Smooth muscle cell (in vitro differentiated cells): ENCODE measurements at regions not wholly inside any gene's neighbourhood (a gene's known extent, or its start where the extent isn't known, plus 50 kb on each side); places are given as distances from the start of the nearest gene placed in this dataset. TPM values are rescaled to one million over a fixed set of nuclear protein-coding genes. Genes with fewer than 3 reads are reported as not detected.

Experiments used
- DNase-seq: peaks from one replicate; lab custom pipeline; 2025; ENCODE audit not compliant: unreplicated experiment; lab: John Stamatoyannopoulos, UW
- H2AFZ ChIP-seq: fragments of 200-600 bp; sonication (generic); 2 replicates; pipeline ENCODE4 v1.6.0; 2016; ENCODE audit warnings: antibody characterized with exemption, low read depth, mild to moderate bottlenecking
- H3F3A ChIP-seq: fragments of 200-600 bp; sonication (generic); 2 replicates; pipeline ENCODE4 v1.6.0; 2017; ENCODE audit warnings: antibody characterized with exemption, low read depth
- H3K27ac ChIP-seq: fragments of 200-600 bp; sonication (generic); 2 replicates; pipeline ENCODE4 v1.5.1; 2016; ENCODE audit warnings: low read depth, mild to moderate bottlenecking
- H3K27me3 ChIP-seq: fragments of 200-600 bp; sonication (generic); 2 replicates; pipeline ENCODE4 v1.6.1; 2016; ENCODE audit warnings: low read depth, mild to moderate bottlenecking
- H3K36me3 ChIP-seq: fragments of 200-600 bp; sonication (generic); 2 replicates; pipeline ENCODE4 v1.5.1; 2016; ENCODE audit warnings: low read depth
- H3K4me1 ChIP-seq: fragments of 200-600 bp; sonication (generic); 2 replicates; pipeline ENCODE4 v1.5.1; 2016; ENCODE audit warnings: low read depth
- H3K4me2 ChIP-seq: fragments of 200-600 bp; sonication (generic); 2 replicates; pipeline ENCODE4 v1.6.0; 2016; ENCODE audit warnings: mild to moderate bottlenecking
- H3K4me3 ChIP-seq: fragments of 200-600 bp; sonication (generic); 2 replicates; pipeline ENCODE4 v1.5.1; 2016; ENCODE audit warnings: mild to moderate bottlenecking
- H3K79me2 ChIP-seq: fragments of 200-600 bp; sonication (generic); 2 replicates; pipeline ENCODE4 v1.6.0; 2016; ENCODE audit warnings: low read depth, mild to moderate bottlenecking
- H3K9ac ChIP-seq: fragments of 200-600 bp; sonication (generic); 2 replicates; pipeline ENCODE4 v1.6.0; 2016; ENCODE audit warnings: low read depth
- H3K9me3 ChIP-seq: fragments of 200-600 bp; sonication (generic); replicated peaks from 2 replicates; pipeline ENCODE4 v1.5.1; 2016; ENCODE audit warnings: low read depth
- H4K20me1 ChIP-seq: fragments of 200-600 bp; sonication (generic); 2 replicates; pipeline ENCODE4 v1.6.0; 2016; ENCODE audit warnings: low read depth
- CTCF ChIP-seq: fragments of 200-600 bp; sonication (generic); IDR thresholded peaks from 2 replicates; pipeline ENCODE4 v1.5.1; 2017; ENCODE audit warnings: borderline replicate concordance, mild to moderate bottlenecking, antibody characterized with exemption; ENCODE audit not compliant: insufficient read depth, poor library complexity, severe bottlenecking
- WGBS: methylation state at CpG from one replicate; pipeline ENCODE4 v1.1.7; 2016; ENCODE audit warnings: low lambda C conversion rate; 5-methylcytosine and 5-hydroxymethylcytosine counted together
- small RNA-seq: library from RNA; depleted of rRNA; stranded (forward); fragments of <200 nt; gene quantifications from one replicate; pipeline ENCODE3, GENCODE V24; 2014

- no peaks in the 10 kb centered on the region for H3K27me3 ChIP-seq
- no peak overlapping the region for H2AFZ ChIP-seq
- TF ChIP-seq CTCF: no peak
- H3F3A ChIP-seq: no peaks in the 10 kb centered on the region
- WGBS: 82% methylated on average over 3 of the region's 3 CpGs
- H3K79me2 ChIP-seq: no peaks in the 10 kb centered on the region
- DNase-seq: no peak
- no peak overlapping the region for H3K27ac ChIP-seq
- no peak overlapping the region for H3K4me2 ChIP-seq
- H3K4me3 ChIP-seq: no peak overlapping the region
- no peaks in the 10 kb centered on the region for H4K20me1 ChIP-seq
- H3K4me1 ChIP-seq: no peaks in the 10 kb centered on the region
- H3K36me3 ChIP-seq: no peaks in the 10 kb centered on the region
- no peaks in the 10 kb centered on the region for H3K9me3 ChIP-seq
- no peak overlapping the region for H3K9ac ChIP-seq
Observed at GRCh38 chr6:84816741-84817140, 52.3 kb upstream of the TBX18 start.

GRCh38 chr6:84815896-84816735 is 51.7 kb upstream of the TBX18 start:
- Histone ChIP-seq H4K20me1 (no peaks in the 10 kb centered on the region), H3K4me2 (no peak overlapping the region), H3K9ac (no peak overlapping the region), H3K27me3 (no peaks in the 10 kb centered on the region), H3K36me3 (no peaks in the 10 kb centered on the region), H2AFZ (no peak overlapping the region), H3K4me1 (no peaks in the 10 kb centered on the region), H3K9me3 (no peaks in the 10 kb centered on the region), H3K27ac (no peak overlapping the region), H3F3A (no peaks in the 10 kb centered on the region), H3K79me2 (no peaks in the 10 kb centered on the region), H3K4me3 (no peak overlapping the region)
- TF ChIP-seq CTCF: no peak
- DNase-seq: no peak
- WGBS: 92% methylated on average over 3 of the region's 3 CpGs

Small RNA genes in the stretch of these regions (small RNA-seq; reads per million reads assigned to genes)
- not detected for gene AL109941.1
